ENCODE measurements at regions not wholly inside any gene's neighbourhood (a gene's known extent, or its start where the extent isn't known, plus 50 kb on each side); places are given as distances from the start of the nearest gene placed in this dataset.
"Not testable (repeated sequence)": the region's sequence is repeated elsewhere in the genome, so short reads cannot be mapped to it uniquely, and the experiment has no call there.

DNA sequence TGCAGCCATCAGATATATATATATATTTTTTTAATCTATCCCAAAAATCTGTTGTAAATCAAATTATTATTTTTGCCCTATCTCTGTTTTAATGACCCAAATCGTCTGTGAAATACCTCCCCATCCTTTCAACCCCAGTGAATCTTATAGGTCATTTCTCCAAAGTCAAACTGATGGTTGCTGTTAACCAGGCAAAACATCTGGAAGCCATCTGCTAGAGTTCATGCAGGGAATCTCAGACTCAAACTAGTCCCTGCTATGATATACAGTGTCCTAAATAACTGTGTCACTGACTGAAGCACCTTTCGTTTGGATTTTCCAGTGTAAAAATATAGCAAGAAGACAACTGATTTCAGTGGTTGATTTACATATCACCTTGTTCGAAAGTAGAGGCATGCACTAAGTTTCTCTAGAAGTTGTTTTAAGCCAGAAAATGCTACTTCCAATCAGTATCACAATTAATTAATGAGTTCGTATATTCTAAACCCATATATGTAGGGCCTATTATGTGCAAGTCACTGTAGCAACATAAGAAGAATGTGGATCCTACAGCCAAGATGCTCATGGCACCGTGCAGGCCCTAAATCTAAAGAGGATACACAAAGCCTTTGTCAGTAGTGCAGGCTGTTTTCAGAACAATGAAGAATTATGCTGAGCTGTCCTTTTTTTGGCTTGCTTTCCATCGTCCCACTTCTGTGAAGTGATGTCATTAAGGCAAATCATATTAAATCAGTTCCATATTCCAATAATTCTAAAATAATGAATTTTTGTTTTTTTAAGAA, 566.0 kb downstream of the STK39 start:
- H3K9me3 ChIP-seq (ENCODE audit: control insufficient read depth, low read length) = no peaks in the 10 kb centered on the region
- no peak overlapping the region for H3K9ac ChIP-seq (ENCODE audit: low read length)
- no peak overlapping the region for H3K4me3 ChIP-seq (ENCODE audit: low read length)
- H3K4me1 ChIP-seq (ENCODE audit: control insufficient read depth, insufficient read depth, low read length) = no peaks in the 10 kb centered on the region
- H3K27me3 ChIP-seq (replicated peaks; ENCODE audit: control insufficient read depth, insufficient read depth, low read length) = no peaks in the 10 kb centered on the region
- DNase-seq (ENCODE audit: low read depth) = no peak
- no peaks in the 10 kb centered on the region for H3K36me3 ChIP-seq (ENCODE audit: control insufficient read depth, insufficient read depth, low read length, severe bottlenecking)

DNA sequence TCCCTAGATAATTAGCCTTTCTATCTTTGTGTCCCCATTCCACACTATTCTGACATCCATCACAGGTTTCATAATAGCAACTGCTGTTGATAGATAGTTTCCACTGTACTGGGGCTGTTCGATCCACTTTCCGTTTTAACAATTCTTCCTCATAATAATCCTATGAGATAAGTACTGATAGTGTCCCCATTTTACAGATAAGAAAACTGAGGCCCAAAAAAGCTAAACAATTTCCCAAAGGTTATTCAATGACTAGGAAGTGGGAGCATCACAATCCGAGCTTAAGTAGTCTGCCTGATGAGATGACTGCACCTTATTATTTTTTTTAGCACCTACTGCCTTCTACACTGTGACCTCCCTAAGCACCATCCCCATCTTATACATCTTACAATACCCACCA, 569.2 kb downstream of the STK39 start:
- no peaks in the 10 kb centered on the region for H3K36me3 ChIP-seq (ENCODE audit: control insufficient read depth, insufficient read depth, low read length, severe bottlenecking)
- no peak overlapping the region for H3K9ac ChIP-seq (ENCODE audit: low read length)
- H3K4me3 ChIP-seq (ENCODE audit: low read length) = no peak overlapping the region
- H3K9me3 ChIP-seq (ENCODE audit: control insufficient read depth, low read length) = no peaks in the 10 kb centered on the region
- H3K27me3 ChIP-seq (replicated peaks; ENCODE audit: control insufficient read depth, insufficient read depth, low read length) = no peaks in the 10 kb centered on the region
- no peak for DNase-seq (ENCODE audit: low read depth)
- H3K4me1 ChIP-seq (ENCODE audit: control insufficient read depth, insufficient read depth, low read length) = no peaks in the 10 kb centered on the region

DNA sequence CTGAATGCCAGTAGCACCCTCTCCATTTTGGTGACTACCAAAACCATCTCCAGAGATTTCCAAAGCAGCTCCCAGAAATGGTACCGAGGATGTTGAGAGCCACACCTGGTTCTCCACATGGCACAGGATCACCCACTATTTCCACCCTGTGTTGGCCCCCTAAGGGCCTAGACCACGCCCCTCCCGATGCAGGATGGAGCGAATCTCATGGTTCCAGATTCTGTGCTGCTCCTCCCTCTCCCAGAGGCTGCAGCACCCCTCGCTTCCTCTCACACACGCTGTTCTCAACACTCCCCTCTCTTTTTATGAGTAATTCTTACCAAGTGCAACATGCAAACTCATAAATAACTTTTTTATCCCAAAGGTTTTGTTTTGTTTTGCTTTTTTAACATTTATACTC, 571.5 kb downstream of the STK39 start:
- Histone ChIP-seq H3K4me3 (ENCODE audit: low read length) (no peak overlapping the region), H3K9ac (ENCODE audit: low read length) (no peak overlapping the region), H3K36me3 (ENCODE audit: control insufficient read depth, insufficient read depth, low read length, severe bottlenecking) (no peaks in the 10 kb centered on the region), H3K4me1 (ENCODE audit: control insufficient read depth, insufficient read depth, low read length) (no peaks in the 10 kb centered on the region), H3K27me3 (replicated peaks; ENCODE audit: control insufficient read depth, insufficient read depth, low read length) (no peaks in the 10 kb centered on the region), H3K9me3 (ENCODE audit: control insufficient read depth, low read length) (peaks cover 6% of the 10 kb centered on the region)
- no peak for DNase-seq (ENCODE audit: low read depth)

- H3K4me3 ChIP-seq (ENCODE audit: low read length) = no peak overlapping the region
- H3K9me3 ChIP-seq (ENCODE audit: control insufficient read depth, low read length) = peaks cover 16% of the 10 kb centered on the region
- H3K36me3 ChIP-seq (ENCODE audit: control insufficient read depth, insufficient read depth, low read length, severe bottlenecking) = no peaks in the 10 kb centered on the region
- H3K27me3 ChIP-seq (replicated peaks; ENCODE audit: control insufficient read depth, insufficient read depth, low read length) = no peaks in the 10 kb centered on the region
- H3K4me1 ChIP-seq (ENCODE audit: control insufficient read depth, insufficient read depth, low read length) = no peaks in the 10 kb centered on the region
- H3K9ac ChIP-seq (ENCODE audit: low read length) = no peak overlapping the region
- DNase-seq (ENCODE audit: low read depth) = no peak
These were observed 576.8 kb downstream of the STK39 start for GRCh38 chr2:167670588-167670987.

DNA sequence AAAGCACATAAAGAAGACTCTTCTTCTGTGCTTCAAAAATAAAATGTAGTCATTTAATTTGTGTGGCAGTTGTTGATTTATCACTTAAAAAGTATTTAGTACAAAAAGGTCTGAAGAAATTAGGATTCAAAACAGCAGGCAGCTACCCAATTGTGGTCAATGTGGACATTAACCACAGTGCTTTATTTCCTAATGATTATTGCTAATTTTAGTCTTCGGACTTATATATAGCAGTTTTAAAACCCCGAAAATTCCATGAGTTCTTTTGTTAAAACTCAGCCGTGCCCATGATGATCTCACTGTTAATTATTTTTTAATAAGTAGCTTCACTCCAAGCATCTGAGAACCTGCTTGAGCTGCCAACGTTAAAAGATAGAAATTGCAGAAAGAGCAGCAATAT, 594.3 kb downstream of the STK39 start:
- Histone ChIP-seq H3K27me3 (replicated peaks; ENCODE audit: control insufficient read depth, insufficient read depth, low read length) (no peaks in the 10 kb centered on the region), H3K4me1 (ENCODE audit: control insufficient read depth, insufficient read depth, low read length) (no peaks in the 10 kb centered on the region), H3K4me3 (ENCODE audit: low read length) (no peak overlapping the region), H3K36me3 (ENCODE audit: control insufficient read depth, insufficient read depth, low read length, severe bottlenecking) (no peaks in the 10 kb centered on the region), H3K9me3 (ENCODE audit: control insufficient read depth, low read length) (peaks cover 3% of the 10 kb centered on the region), H3K9ac (ENCODE audit: low read length) (no peak overlapping the region)
- DNase-seq (ENCODE audit: low read depth) = no peak

DNA sequence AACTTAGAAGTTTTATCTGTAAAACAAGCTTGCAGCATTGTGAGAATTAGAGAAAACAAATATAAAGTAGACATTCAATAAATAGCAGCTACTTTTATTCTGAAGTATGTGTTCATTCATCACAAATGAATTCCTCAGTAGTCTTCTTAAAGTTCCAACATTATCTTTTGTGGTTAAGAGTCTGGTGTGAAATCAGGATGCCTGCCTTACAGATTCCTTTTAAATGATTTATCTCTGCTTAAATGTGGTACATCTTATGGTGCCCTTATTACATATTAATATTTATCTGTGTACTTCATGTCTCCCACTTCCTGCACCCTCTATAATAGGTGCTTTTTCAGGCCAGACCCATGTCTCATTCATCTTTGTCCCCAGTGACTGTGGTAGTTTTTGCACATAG, 595.0 kb downstream of the STK39 start:
- DNase-seq (ENCODE audit: low read depth) = no peak
- no peak overlapping the region for H3K4me3 ChIP-seq (ENCODE audit: low read length)
- H3K9me3 ChIP-seq (ENCODE audit: control insufficient read depth, low read length) = peaks cover 3% of the 10 kb centered on the region
- no peaks in the 10 kb centered on the region for H3K36me3 ChIP-seq (ENCODE audit: control insufficient read depth, insufficient read depth, low read length, severe bottlenecking)
- H3K4me1 ChIP-seq (ENCODE audit: control insufficient read depth, insufficient read depth, low read length) = no peaks in the 10 kb centered on the region
- H3K27me3 ChIP-seq (replicated peaks; ENCODE audit: control insufficient read depth, insufficient read depth, low read length) = no peaks in the 10 kb centered on the region
- H3K9ac ChIP-seq (ENCODE audit: low read length) = no peak overlapping the region

DNA sequence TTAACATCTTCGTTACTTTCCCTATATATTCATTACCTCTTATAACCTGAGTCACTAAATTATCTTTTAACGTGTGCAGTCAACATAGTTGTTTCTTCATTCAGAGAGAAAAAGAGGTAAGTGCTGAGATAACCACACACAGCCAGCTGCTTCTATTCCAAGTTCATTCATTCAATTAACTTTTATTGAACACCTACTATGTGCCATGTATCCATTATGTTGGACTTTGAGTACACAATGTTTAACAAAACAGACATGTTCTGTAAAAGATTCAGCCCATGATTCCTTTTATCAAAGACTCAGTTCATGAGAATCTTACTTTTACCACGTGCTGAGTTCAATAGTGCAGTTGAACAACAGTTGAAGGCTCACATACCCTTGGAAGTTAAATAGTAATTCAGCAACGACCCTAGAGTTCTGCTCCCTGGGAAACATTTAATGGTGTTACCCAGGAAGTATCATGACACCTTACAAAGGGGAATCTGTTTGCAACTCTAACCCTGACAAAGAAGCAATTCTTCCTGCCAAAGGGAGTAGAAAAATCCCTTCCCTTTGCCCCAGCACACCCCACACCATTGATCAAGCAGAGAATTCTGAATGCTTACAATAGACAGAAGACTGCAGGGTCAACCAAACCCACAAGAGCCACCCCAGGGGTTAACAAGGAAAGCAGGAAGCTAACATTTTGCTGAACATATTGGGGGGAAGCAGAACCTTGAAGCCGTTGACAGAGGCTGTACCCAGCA, 595.8 kb downstream of the STK39 start:
- Histone ChIP-seq H3K9me3 (ENCODE audit: control insufficient read depth, low read length) (peaks cover 3% of the 10 kb centered on the region), H3K4me3 (ENCODE audit: low read length) (no peak overlapping the region), H3K4me1 (ENCODE audit: control insufficient read depth, insufficient read depth, low read length) (no peaks in the 10 kb centered on the region), H3K9ac (ENCODE audit: low read length) (no peak overlapping the region), H3K36me3 (ENCODE audit: control insufficient read depth, insufficient read depth, low read length, severe bottlenecking) (no peaks in the 10 kb centered on the region), H3K27me3 (replicated peaks; ENCODE audit: control insufficient read depth, insufficient read depth, low read length) (no peaks in the 10 kb centered on the region)
- no peak for DNase-seq (ENCODE audit: low read depth)

DNA sequence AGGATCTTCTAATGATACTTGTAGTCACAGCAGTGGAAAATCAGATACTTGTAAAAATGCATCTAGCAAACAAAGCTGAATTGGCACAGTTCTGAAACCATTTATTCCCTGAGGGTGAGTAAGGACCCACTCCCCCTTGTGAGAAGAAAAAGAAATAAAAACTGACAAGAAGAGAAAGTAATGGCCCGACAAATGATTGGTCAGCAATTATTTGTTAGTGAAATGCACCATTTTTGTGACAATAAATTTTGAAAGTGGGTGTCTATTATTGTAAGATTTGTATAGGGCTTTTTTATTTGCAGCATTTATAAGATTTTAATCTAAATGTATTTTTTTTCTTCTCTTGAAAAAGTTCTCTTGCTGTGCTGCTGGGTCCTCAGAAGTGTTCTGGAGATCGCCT, 600.8 kb downstream of the STK39 start:
- peaks cover 3% of the 10 kb centered on the region for H3K9me3 ChIP-seq (ENCODE audit: control insufficient read depth, low read length)
- no peaks in the 10 kb centered on the region for H3K4me1 ChIP-seq (ENCODE audit: control insufficient read depth, insufficient read depth, low read length)
- no peaks in the 10 kb centered on the region for H3K27me3 ChIP-seq (replicated peaks; ENCODE audit: control insufficient read depth, insufficient read depth, low read length)
- no peak overlapping the region for H3K9ac ChIP-seq (ENCODE audit: low read length)
- H3K4me3 ChIP-seq (ENCODE audit: low read length) = no peak overlapping the region
- no peaks in the 10 kb centered on the region for H3K36me3 ChIP-seq (ENCODE audit: control insufficient read depth, insufficient read depth, low read length, severe bottlenecking)
- no peak for DNase-seq (ENCODE audit: low read depth)

DNA sequence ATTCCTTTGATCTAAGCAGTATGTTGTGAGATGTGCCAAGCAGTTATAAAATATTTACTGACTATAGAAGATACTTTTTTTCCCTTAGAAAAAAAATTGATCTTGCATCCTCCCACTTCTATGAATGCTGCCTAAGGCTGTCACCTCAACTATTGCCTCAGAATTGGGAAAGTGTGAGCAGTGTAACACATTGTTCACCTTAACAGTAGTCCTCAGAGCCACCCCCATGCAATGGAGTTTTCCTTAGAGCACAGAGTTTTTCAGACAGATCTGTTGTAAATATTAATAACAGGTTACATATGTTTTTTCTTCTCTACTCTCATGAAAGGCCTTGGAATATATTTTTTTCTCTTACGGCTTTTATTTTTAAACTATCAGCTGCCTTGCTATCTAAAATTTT, 607.3 kb downstream of the STK39 start:
- H3K9ac ChIP-seq (ENCODE audit: low read length) = no peak overlapping the region
- H3K9me3 ChIP-seq (ENCODE audit: control insufficient read depth, low read length) = no peaks in the 10 kb centered on the region
- no peaks in the 10 kb centered on the region for H3K4me1 ChIP-seq (ENCODE audit: control insufficient read depth, insufficient read depth, low read length)
- no peak overlapping the region for H3K4me3 ChIP-seq (ENCODE audit: low read length)
- no peaks in the 10 kb centered on the region for H3K27me3 ChIP-seq (replicated peaks; ENCODE audit: control insufficient read depth, insufficient read depth, low read length)
- no peak for DNase-seq (ENCODE audit: low read depth)
- no peaks in the 10 kb centered on the region for H3K36me3 ChIP-seq (ENCODE audit: control insufficient read depth, insufficient read depth, low read length, severe bottlenecking)

GRCh38 chr2:167637741-167638140, 609.7 kb downstream of the STK39 start:
- Histone ChIP-seq H3K4me3 (ENCODE audit: low read length) (no peak overlapping the region), H3K27me3 (replicated peaks; ENCODE audit: control insufficient read depth, insufficient read depth, low read length) (no peaks in the 10 kb centered on the region), H3K4me1 (ENCODE audit: control insufficient read depth, insufficient read depth, low read length) (no peaks in the 10 kb centered on the region), H3K9ac (ENCODE audit: low read length) (no peak overlapping the region), H3K36me3 (ENCODE audit: control insufficient read depth, insufficient read depth, low read length, severe bottlenecking) (no peaks in the 10 kb centered on the region), H3K9me3 (ENCODE audit: control insufficient read depth, low read length) (no peaks in the 10 kb centered on the region)
- no peak for DNase-seq (ENCODE audit: low read depth)

DNA sequence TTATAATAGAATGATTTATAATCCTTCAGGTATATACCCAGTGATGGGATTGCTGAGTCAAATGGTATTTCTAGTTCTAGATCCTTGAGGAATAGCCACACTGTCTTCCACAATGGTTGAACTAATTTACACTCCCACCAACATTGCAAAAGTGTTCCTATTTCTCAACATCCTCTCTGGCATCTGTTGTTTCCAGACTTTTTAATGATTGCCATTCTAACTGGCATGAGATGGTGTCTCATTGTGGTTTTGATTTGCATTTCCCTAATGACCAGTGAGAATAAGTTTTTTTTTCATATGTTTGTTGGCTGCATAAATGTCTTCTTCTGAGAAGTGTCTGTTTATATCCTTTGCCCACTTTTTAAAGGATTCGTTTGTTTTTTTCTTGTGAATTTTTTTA, 615.1 kb downstream of the STK39 start:
- H3K9ac ChIP-seq (ENCODE audit: low read length); H3K4me3 ChIP-seq (ENCODE audit: low read length); H3K36me3 ChIP-seq (ENCODE audit: control insufficient read depth, insufficient read depth, low read length, severe bottlenecking); H3K9me3 ChIP-seq (ENCODE audit: control insufficient read depth, low read length); H3K27me3 ChIP-seq (replicated peaks; ENCODE audit: control insufficient read depth, insufficient read depth, low read length); DNase-seq (ENCODE audit: low read depth): not testable (repeated sequence)
- H3K4me1 ChIP-seq (ENCODE audit: control insufficient read depth, insufficient read depth, low read length) = peaks cover 12% of the 10 kb centered on the region

All from adipocyte (in vitro differentiated cells).